ENCODE measurements at regions not wholly inside any gene's neighbourhood (a gene's known extent, or its start where the extent isn't known, plus 50 kb on each side); places are given as distances from the start of the nearest gene placed in this dataset.

DNA sequence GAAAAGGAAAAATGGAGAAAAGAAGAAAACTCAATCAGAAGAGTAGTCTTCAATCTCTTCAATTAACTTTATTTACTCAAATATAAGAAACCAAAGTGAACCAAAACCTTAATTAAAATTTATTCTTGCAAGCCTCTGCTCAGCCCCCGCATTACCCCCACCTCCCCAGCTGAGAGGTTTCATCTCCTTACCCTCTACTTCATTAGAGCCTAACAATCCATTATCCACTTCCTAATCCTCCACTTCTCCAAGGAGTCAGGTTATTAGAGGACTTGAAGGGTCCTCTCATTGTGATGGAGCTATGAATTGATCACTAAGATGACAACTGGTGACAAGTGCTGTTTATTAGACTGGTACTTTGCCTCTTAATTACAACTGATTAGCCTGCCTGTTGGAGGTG is 956.5 kb downstream of the TFAP2A start:
- ATAC-seq (no peak), DNase-seq (ENCODE audit: low spot score) (no peak), FAIRE-seq (no peak)
- Histone ChIP-seq H3K27me3 (ENCODE audit: control insufficient read depth in 1 of 2, insufficient read depth in 2 of 2, low read length in 2 of 2) (no peaks in the 10 kb centered on the region), H4K20me1 (ENCODE audit: insufficient read depth, low read length) (no peaks in the 10 kb centered on the region), H3K36me3 (replicated peaks in 1 of 2; ENCODE audit: control insufficient read depth in 1 of 2, insufficient read depth in 2 of 2, low read length in 2 of 2) (no peaks in the 10 kb centered on the region), H3K9me3 (ENCODE audit: low read length) (peaks cover 54% of the 10 kb centered on the region), H3K4me2 (ENCODE audit: low read depth, low read length) (no peak overlapping the region), H3K4me3 (replicated peaks in 1 of 3; ENCODE audit: insufficient read depth in 1 of 3, low read depth in 2 of 3, low read length in 3 of 3) (no peak overlapping the region), H3K79me2 (ENCODE audit: insufficient read depth, low read length) (no peaks in the 10 kb centered on the region), H3K27ac (ENCODE audit: extremely low read length, insufficient read depth, low read length) (no peak overlapping the region), H3K4me1 (ENCODE audit: insufficient read depth, low read length) (no peaks in the 10 kb centered on the region), H3K9ac (ENCODE audit: insufficient read depth, low read depth, low read length) (no peak overlapping the region), H2AFZ (ENCODE audit: low read length) (no peak overlapping the region)
- no peak for TF ChIP-seq ZMYM4 (CRISPR knock-in tag; IDR thresholded peaks at IDR 0.05)
- no peak for TF ChIP-seq KLF16 (CRISPR knock-in tag; IDR thresholded peaks at IDR 0.05)
- TF ChIP-seq DPF2 (CRISPR knock-in tag; IDR thresholded peaks at IDR 0.05; ENCODE audit: borderline replicate concordance, low read depth) = no peak
- TF ChIP-seq, protein P1, sequence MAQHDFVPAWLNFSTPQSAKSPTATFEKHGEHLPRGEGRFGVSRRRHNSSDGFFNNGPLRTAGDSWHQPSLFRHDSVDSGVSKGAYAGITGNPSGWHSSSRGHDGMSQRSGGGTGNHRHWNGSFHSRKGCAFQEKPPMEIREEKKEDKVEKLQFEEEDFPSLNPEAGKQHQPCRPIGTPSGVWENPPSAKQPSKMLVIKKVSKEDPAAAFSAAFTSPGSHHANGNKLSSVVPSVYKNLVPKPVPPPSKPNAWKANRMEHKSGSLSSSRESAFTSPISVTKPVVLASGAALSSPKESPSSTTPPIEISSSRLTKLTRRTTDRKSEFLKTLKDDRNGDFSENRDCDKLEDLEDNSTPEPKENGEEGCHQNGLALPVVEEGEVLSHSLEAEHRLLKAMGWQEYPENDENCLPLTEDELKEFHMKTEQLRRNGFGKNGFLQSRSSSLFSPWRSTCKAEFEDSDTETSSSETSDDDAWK (CRISPR knock-in tag; IDR thresholded peaks at IDR 0.05) = no peak
- TF ChIP-seq ZMYM3 (CRISPR knock-in tag; IDR thresholded peaks at IDR 0.05) = no peak
- no peak for TF ChIP-seq HCFC1 (IDR thresholded peaks at IDR 0.05; ENCODE audit: low read depth, low read length)
- no peak for TF ChIP-seq XBP1 (CRISPR knock-in tag; IDR thresholded peaks at IDR 0.05)
- in situ Hi-C loops (cut with HindIII; ENCODE audit: extremely low pct_ligation_motif_present, low pct_unique_long_range_greater_than_20kb) (no loop called here), intact Hi-C loops (cut with micrococcal nuclease; ENCODE audit: unreplicated experiment) (no loop called here)
- CTCF ChIA-PET (ENCODE audit: low intra/inter-chr PET ratio, low total read pairs) = no interaction called here
- POLR2A ChIA-PET = no interaction called here
- WGBS (ENCODE audit: low lambda C conversion rate) = 5% methylated on average over 1 of the region's 1 CpG
- no TSS peak for BruUV-seq (replicated peaks)

DNA sequence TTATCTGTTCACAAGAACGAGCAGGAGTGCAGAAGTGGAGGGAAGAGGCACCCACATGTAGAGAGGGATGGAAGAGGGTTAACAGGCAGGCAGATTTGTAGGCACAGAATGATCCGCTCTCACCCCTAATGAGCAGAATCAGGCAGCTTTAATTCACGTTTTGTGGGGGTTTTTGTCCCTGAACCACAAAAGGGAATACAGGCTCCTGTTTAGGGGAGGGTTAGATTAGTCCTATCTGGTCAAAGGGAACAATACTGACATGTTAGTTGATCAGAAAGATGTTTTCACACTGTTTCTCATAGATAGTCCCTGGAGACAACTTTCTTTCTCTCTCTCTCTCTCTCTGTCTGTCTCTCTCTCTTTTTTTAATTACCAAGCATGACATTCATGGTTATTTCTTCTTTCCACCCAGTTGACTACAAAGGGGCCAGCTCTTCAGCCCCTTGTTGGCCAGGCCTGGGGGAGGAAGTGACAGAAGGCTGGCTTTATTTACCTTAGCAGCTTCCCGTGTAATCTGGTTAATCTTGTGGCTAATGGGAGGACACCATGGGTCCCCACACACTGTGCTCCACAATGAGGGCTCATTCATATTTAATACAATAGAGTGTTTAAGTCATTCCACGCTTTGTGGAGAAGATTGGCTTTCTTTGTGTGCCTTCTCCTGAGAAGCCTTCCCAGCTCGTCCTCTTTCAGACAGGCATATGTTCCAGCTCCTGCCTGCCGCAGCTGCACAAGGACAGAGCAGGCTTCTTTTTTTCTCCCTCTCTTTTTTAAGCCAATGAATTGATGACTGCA is 958.8 kb downstream of the TFAP2A start:
- H3K27ac ChIP-seq (ENCODE audit: extremely low read length, insufficient read depth, low read length) = no peak overlapping the region
- H3K27me3 ChIP-seq (ENCODE audit: control insufficient read depth in 1 of 2, insufficient read depth in 2 of 2, low read length in 2 of 2) = no peaks in the 10 kb centered on the region
- no peaks in the 10 kb centered on the region for H3K36me3 ChIP-seq (replicated peaks in 1 of 2; ENCODE audit: control insufficient read depth in 1 of 2, insufficient read depth in 2 of 2, low read length in 2 of 2)
- no peak overlapping the region for H3K4me2 ChIP-seq (ENCODE audit: low read depth, low read length)
- no peak overlapping the region for H3K9ac ChIP-seq (ENCODE audit: insufficient read depth, low read depth, low read length)
- H4K20me1 ChIP-seq (ENCODE audit: insufficient read depth, low read length) = no peaks in the 10 kb centered on the region
- FAIRE-seq (no peak), ATAC-seq (no peak), DNase-seq (ENCODE audit: low spot score) (no peak)
- in situ Hi-C loops (cut with HindIII; ENCODE audit: extremely low pct_ligation_motif_present, low pct_unique_long_range_greater_than_20kb) = no loop called here
- H3K4me1 ChIP-seq (ENCODE audit: insufficient read depth, low read length) = no peaks in the 10 kb centered on the region
- 6% methylated on average over 7 of the region's 7 CpGs for WGBS (ENCODE audit: low lambda C conversion rate)
- H3K79me2 ChIP-seq (ENCODE audit: insufficient read depth, low read length) = no peaks in the 10 kb centered on the region
- H3K4me3 ChIP-seq (replicated peaks in 1 of 3; ENCODE audit: insufficient read depth in 1 of 3, low read depth in 2 of 3, low read length in 3 of 3) = no peak overlapping the region
- TF ChIP-seq, protein P2, sequence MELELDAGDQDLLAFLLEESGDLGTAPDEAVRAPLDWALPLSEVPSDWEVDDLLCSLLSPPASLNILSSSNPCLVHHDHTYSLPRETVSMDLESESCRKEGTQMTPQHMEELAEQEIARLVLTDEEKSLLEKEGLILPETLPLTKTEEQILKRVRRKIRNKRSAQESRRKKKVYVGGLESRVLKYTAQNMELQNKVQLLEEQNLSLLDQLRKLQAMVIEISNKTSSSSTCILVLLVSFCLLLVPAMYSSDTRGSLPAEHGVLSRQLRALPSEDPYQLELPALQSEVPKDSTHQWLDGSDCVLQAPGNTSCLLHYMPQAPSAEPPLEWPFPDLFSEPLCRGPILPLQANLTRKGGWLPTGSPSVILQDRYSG (CRISPR knock-in tag; IDR thresholded peaks at IDR 0.05) = no peak
- TF ChIP-seq, protein P3, sequence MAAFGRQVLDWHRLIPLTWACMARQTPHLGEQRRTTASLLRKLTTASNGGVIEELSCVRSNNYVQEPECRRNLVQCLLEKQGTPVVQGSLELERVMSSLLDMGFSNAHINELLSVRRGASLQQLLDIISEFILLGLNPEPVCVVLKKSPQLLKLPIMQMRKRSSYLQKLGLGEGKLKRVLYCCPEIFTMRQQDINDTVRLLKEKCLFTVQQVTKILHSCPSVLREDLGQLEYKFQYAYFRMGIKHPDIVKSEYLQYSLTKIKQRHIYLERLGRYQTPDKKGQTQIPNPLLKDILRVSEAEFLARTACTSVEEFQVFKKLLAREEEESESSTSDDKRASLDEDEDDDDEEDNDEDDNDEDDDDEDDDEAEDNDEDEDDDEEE (CRISPR knock-in tag; IDR thresholded peaks at IDR 0.05) = no peak
- TF ChIP-seq ZSCAN22 (CRISPR knock-in tag; IDR thresholded peaks at IDR 0.05) = no peak
- no peak for TF ChIP-seq ZNF703 (CRISPR knock-in tag; IDR thresholded peaks at IDR 0.05; ENCODE audit: borderline replicate concordance)
- no peak for TF ChIP-seq TAF1 (CRISPR knock-in tag; IDR thresholded peaks at IDR 0.05)
- TF ChIP-seq ZBTB7A (CRISPR knock-in tag; IDR thresholded peaks at IDR 0.05) = no peak
- TF ChIP-seq JDP2 (CRISPR knock-in tag; IDR thresholded peaks at IDR 0.05; ENCODE audit: borderline replicate concordance) = no peak
- no peak for TF ChIP-seq ZNF232 (CRISPR knock-in tag; IDR thresholded peaks at IDR 0.05; ENCODE audit: borderline replicate concordance)
- no peak for TF ChIP-seq HOXA7 (CRISPR knock-in tag; IDR thresholded peaks at IDR 0.05)
- TF ChIP-seq ZNF451 (CRISPR knock-in tag; IDR thresholded peaks at IDR 0.05) = no peak
- BruUV-seq (replicated peaks) = no TSS peak
- no peak overlapping the region for H2AFZ ChIP-seq (ENCODE audit: low read length)
- intact Hi-C loops (cut with micrococcal nuclease; ENCODE audit: unreplicated experiment) = no loop called here
- POLR2A ChIA-PET = no interaction called here
- H3K9me3 ChIP-seq (ENCODE audit: low read length) = peaks cover 55% of the 10 kb centered on the region
- CTCF ChIA-PET (ENCODE audit: low intra/inter-chr PET ratio, low total read pairs) = no interaction called here

Data from HepG2 (cell line).